Lung (tissue), 11 donors: ENCODE measurements at regions not wholly inside any gene's neighbourhood (a gene's known extent, or its start where the extent isn't known, plus 50 kb on each side); places are given as distances from the start of the nearest gene placed in this dataset.

Source experiments
- ATAC-seq: fragments of 200-7000 bp; cut with Tn5 transposase; one replicate; pipeline ENCODE4 v1.9.1; 2020; ENCODE audit warnings: moderate number of reproducible peaks; ENCODE audit not compliant: insufficient read depth, low FRiP score
- DNase-seq, 3 donors: peaks; one replicate each; pipeline ENCODE4 v3.0.0-alpha.2; 2013 to 2017
- H3K27ac ChIP-seq, 2 donors: one replicate each; pipeline ENCODE4 v1.5.1; 2013; ENCODE audit warnings: mild to moderate bottlenecking in 2 of 2, moderate library complexity in 2 of 2, control low read depth in 1 of 2, inconsistent platforms in 1 of 2, low read depth in 1 of 2, low read length in 1 of 2
- H3K27me3 ChIP-seq, 3 donors: one replicate each; pipeline ENCODE4 v1.5.1; 2013; ENCODE audit warnings: low read length in 2 of 3; ENCODE audit not compliant: control insufficient read depth in 3 of 3, insufficient read depth in 3 of 3
- H3K36me3 ChIP-seq, 4 donors: one replicate each; pipeline ENCODE4 v1.5.1; 2013; ENCODE audit warnings: low read length in 4 of 4, mild to moderate bottlenecking in 1 of 4, moderate library complexity in 1 of 4; ENCODE audit not compliant: control insufficient read depth in 4 of 4, insufficient read depth in 4 of 4
- H3K4me1 ChIP-seq, 5 donors: one replicate each; pipeline ENCODE4 v1.5.1; 2013; ENCODE audit warnings: low read length in 5 of 5, mild to moderate bottlenecking in 2 of 5, moderate library complexity in 1 of 5; ENCODE audit not compliant: control insufficient read depth in 5 of 5, insufficient read depth in 5 of 5
- H3K4me3 ChIP-seq: one replicate; pipeline ENCODE4 v1.5.1; 2013; ENCODE audit warnings: mild to moderate bottlenecking, control low read depth, moderate library complexity
- H3K9ac ChIP-seq, 2 donors: one replicate each; pipeline ENCODE4 v1.5.1; 2013; ENCODE audit warnings: low read length in 2 of 2, control low read depth in 1 of 2; ENCODE audit not compliant: insufficient read depth in 1 of 2
- H3K9me3 ChIP-seq, 4 donors: one replicate each; pipeline ENCODE4 v1.5.1; 2013; ENCODE audit warnings: low read length in 3 of 4, mild to moderate bottlenecking in 1 of 4, moderate library complexity in 1 of 4; ENCODE audit not compliant: control insufficient read depth in 4 of 4, insufficient read depth in 3 of 4
- WGBS, 2 donors: extraction: QIAGEN DNeasy Blood & Tissue Kit; methylation state at CpG; one replicate each; pipeline ENCODE4 v1.1.7; 2013; 5-methylcytosine and 5-hydroxymethylcytosine counted together
- TF ChIP-seq, protein P1 (sequence below): IDR thresholded peaks from 2 replicates; pipeline ENCODE4 v1.5.1; 2012; ENCODE audit warnings: mild to moderate bottlenecking; ENCODE audit errors: control extremely low read depth, extremely low read depth
- donor health status: control.
- donor health status: control.
- donor health status: Bipolar disorder and iron deficiency.
- donor health status: healthy.
- donor health status: DM: yes; HTN: yes; CAD: no.

DNA sequence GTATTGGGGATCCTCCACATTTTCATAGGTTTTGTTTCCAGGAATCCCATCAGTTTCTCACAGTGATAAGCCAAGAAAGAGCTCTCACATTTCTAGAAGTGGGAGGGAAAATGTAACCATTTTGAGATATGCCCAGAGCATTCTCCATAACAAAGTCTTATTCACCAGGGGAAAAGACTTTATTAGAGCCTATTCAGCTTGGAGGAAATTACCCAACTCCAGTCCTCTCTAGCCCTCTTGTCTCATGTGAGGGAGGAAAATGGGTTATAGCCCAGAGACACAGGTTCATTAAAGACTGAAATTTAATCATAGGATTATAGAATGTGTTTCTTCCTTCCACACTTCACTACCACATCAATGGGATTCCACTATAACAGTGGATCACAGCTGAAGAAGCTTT is 61.6 kb upstream of the DYNC1I1 start:
- Histone ChIP-seq H3K36me3 (no peaks in the 10 kb centered on the region), H3K27ac (no peak overlapping the region), H3K4me3 (no peak overlapping the region), H3K9me3 (peaks cover 0 to 2% (median 0%) of the 10 kb centered on the region in 4 donors), H3K27me3 (no peaks in the 10 kb centered on the region), H3K9ac (no peak overlapping the region), H3K4me1 (no peaks in the 10 kb centered on the region)
- TF ChIP-seq, protein P1, sequence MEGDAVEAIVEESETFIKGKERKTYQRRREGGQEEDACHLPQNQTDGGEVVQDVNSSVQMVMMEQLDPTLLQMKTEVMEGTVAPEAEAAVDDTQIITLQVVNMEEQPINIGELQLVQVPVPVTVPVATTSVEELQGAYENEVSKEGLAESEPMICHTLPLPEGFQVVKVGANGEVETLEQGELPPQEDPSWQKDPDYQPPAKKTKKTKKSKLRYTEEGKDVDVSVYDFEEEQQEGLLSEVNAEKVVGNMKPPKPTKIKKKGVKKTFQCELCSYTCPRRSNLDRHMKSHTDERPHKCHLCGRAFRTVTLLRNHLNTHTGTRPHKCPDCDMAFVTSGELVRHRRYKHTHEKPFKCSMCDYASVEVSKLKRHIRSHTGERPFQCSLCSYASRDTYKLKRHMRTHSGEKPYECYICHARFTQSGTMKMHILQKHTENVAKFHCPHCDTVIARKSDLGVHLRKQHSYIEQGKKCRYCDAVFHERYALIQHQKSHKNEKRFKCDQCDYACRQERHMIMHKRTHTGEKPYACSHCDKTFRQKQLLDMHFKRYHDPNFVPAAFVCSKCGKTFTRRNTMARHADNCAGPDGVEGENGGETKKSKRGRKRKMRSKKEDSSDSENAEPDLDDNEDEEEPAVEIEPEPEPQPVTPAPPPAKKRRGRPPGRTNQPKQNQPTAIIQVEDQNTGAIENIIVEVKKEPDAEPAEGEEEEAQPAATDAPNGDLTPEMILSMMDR, result no peak
- ATAC-seq (no peak), DNase-seq (no peak)

- ATAC-seq (no peak), DNase-seq (no peak)
- no peaks in the 10 kb centered on the region for H3K4me1 ChIP-seq
- no peak overlapping the region for H3K9ac ChIP-seq
- peaks cover 0 to 4% (median 0%) of the 10 kb centered on the region in 3 donors for H3K27me3 ChIP-seq
- TF ChIP-seq, protein P1, result no peak
- H3K27ac ChIP-seq, result no peak overlapping the region
- no peak overlapping the region for H3K4me3 ChIP-seq
- no peaks in the 10 kb centered on the region for H3K36me3 ChIP-seq
- H3K9me3 ChIP-seq, result no peaks in the 10 kb centered on the region
Measured at GRCh38 chr7:95700917-95701316, 71.4 kb upstream of the DYNC1I1 start.

DNA sequence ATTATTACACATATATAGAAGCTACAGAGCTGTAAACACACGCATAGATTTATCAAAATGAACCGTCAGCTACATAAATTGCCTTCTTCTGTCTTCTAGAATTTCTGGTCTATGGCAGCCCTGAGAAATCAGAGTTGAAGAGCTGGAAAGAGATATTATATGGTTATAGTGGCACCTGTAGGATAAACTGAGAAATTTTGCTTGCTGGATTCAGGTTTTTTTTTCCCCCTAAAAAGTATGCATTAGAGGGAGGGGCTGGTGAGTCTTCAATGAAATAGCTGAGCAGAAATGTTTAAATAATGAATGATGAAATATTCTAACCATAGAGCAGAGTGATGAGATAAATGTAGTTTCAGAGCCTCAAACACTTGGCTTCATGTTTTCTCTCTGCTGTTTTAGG is 78.0 kb upstream of the DYNC1I1 start:
- Histone ChIP-seq H3K27ac (no peak overlapping the region), H3K27me3 (peaks cover 0 to 4% (median 0%) of the 10 kb centered on the region in 3 donors), H3K9ac (no peak overlapping the region), H3K4me3 (no peak overlapping the region), H3K4me1 (peaks cover 0 to 2% (median 0%) of the 10 kb centered on the region in 5 donors), H3K9me3 (no peaks in the 10 kb centered on the region), H3K36me3 (no peaks in the 10 kb centered on the region)
- 88 to 91% methylated on average over 2 of the region's 2 CpGs for WGBS, 2 donors
- ATAC-seq (no peak), DNase-seq (no peak)
- TF ChIP-seq, protein P1, result no peak
